HEK293 (cell line): ENCODE measurements at regions not wholly inside any gene's neighbourhood (a gene's known extent, or its start where the extent isn't known, plus 50 kb on each side); places are given as distances from the start of the nearest gene placed in this dataset.

ENCODE experiments used
- CTCF ChIA-PET: fragments of 350-600 bp; formaldehyde crosslinking; extraction: SDS; loops from one replicate; lab custom pipeline; 2021; ENCODE audit warnings: antibody characterized with exemption; lab: Yijun Ruan, JAX
- POLR2A ChIA-PET: fragments of 300-600 bp; formaldehyde crosslinking; extraction: SDS; loops from one replicate; lab custom pipeline; 2020; ENCODE audit warnings: antibody characterized with exemption, inconsistent platforms; lab: Yijun Ruan, JAX
- H3K27ac ChIP-seq: fragments of 200-500 bp; sonication (Bioruptor generic); 2 replicates; pipeline ENCODE4 v1.5.1; 2014; ENCODE audit warnings: low read depth, low read length, control low read depth, inconsistent platforms; ENCODE audit errors: extremely low read depth
- H3K36me3 ChIP-seq, 2 experiments: fragments of 200-500 bp in 1 of 2; sonication (Bioruptor generic) in 1 of 2; 1 replicate in 1 of 2; 2 replicates in 1 of 2; pipeline ENCODE4 v1.5.1; 2014 to 2017; ENCODE audit warnings: inconsistent platforms in 2 of 2, low read length in 2 of 2; ENCODE audit not compliant: control insufficient read depth in 2 of 2, insufficient read depth in 1 of 2
- H3K4me1 ChIP-seq: fragments of 200-500 bp; sonication (Bioruptor generic); 2 replicates; pipeline ENCODE4 v1.5.1; 2014; ENCODE audit warnings: mild to moderate bottlenecking, low read length, inconsistent platforms; ENCODE audit not compliant: control insufficient read depth, insufficient read depth
- H3K4me3 ChIP-seq: 2 replicates; pipeline ENCODE4 v1.5.1; 2011; ENCODE audit warnings: low read depth, mild to moderate bottlenecking, control low read depth, low read length, moderate library complexity
- H3K9me3 ChIP-seq: fragments of 200-500 bp; sonication (Bioruptor generic); 2 replicates; pipeline ENCODE4 v1.5.1; 2014; ENCODE audit warnings: low read depth, low read length, inconsistent platforms; ENCODE audit not compliant: control insufficient read depth, insufficient read depth
- AEBP2 ChIP-seq: fragments of 450-650 bp; formaldehyde crosslinking; IDR thresholded peaks from 2 replicates; pipeline ENCODE4 v1.5.1; 2016; ENCODE audit warnings: missing biosample characterization, missing genetic modification characterization, borderline replicate concordance
- BCL6B ChIP-seq: fragments of 450-650 bp; formaldehyde crosslinking; IDR thresholded peaks from 2 replicates; pipeline ENCODE4 v1.5.1; 2017; ENCODE audit warnings: missing biosample characterization, missing genetic modification characterization
- HOXA7 ChIP-seq: sonication (generic); formaldehyde crosslinking; IDR thresholded peaks from 2 replicates; pipeline ENCODE4 v1.8.1; 2022; ENCODE audit warnings: missing genetic modification reagents, borderline replicate concordance
- HOXC10 ChIP-seq: sonication (generic); formaldehyde crosslinking; IDR thresholded peaks from 2 replicates; pipeline ENCODE4 v1.8.1; 2023; ENCODE audit warnings: mild to moderate bottlenecking, missing genetic modification reagents
- KLF7 ChIP-seq: fragments of 450-650 bp; formaldehyde crosslinking; IDR thresholded peaks from 2 replicates; pipeline ENCODE4 v1.5.1; 2016; ENCODE audit warnings: missing biosample characterization, missing genetic modification characterization, borderline replicate concordance
- OVOL3 ChIP-seq: fragments of 450-650 bp; formaldehyde crosslinking; IDR thresholded peaks from 2 replicates; pipeline ENCODE4 v1.5.1; 2016; ENCODE audit warnings: missing biosample characterization, missing genetic modification characterization
- PRDM1 ChIP-seq: fragments of 450-650 bp; formaldehyde crosslinking; IDR thresholded peaks from 2 replicates; pipeline ENCODE4; 2016; ENCODE audit warnings: missing biosample characterization, missing genetic modification characterization
- PRDM10 ChIP-seq: fragments of 450-650 bp; formaldehyde crosslinking; IDR thresholded peaks from 2 replicates; pipeline ENCODE4 v1.5.1; 2016; ENCODE audit warnings: missing biosample characterization, missing genetic modification characterization
- PRDM4 ChIP-seq: fragments of 450-650 bp; formaldehyde crosslinking; IDR thresholded peaks from 2 replicates; pipeline ENCODE4 v1.5.1; 2017; ENCODE audit warnings: missing biosample characterization, missing genetic modification characterization
- SP3 ChIP-seq: fragments of 450-650 bp; formaldehyde crosslinking; IDR thresholded peaks from 2 replicates; pipeline ENCODE4 v1.5.1; 2016; ENCODE audit warnings: missing biosample characterization, missing genetic modification characterization
- ZBTB1 ChIP-seq: fragments of 450-650 bp; formaldehyde crosslinking; IDR thresholded peaks from 2 replicates; pipeline ENCODE4 v1.5.1; 2016; ENCODE audit warnings: missing biosample characterization, missing genetic modification characterization
- ZBTB49 ChIP-seq: fragments of 450-650 bp; formaldehyde crosslinking; IDR thresholded peaks from 2 replicates; pipeline ENCODE4 v1.5.1; 2016; ENCODE audit warnings: missing biosample characterization, missing genetic modification characterization, low read depth
- ZBTB8A ChIP-seq: fragments of 450-650 bp; formaldehyde crosslinking; IDR thresholded peaks from 2 replicates; pipeline ENCODE4 v1.5.1; 2016; ENCODE audit warnings: missing biosample characterization, missing genetic modification characterization
- ZFP37 ChIP-seq: fragments of 450-650 bp; formaldehyde crosslinking; IDR thresholded peaks from 2 replicates; pipeline ENCODE4 v1.5.1; 2016; ENCODE audit warnings: missing biosample characterization, missing genetic modification characterization
- ZNF10 ChIP-seq: fragments of 450-650 bp; formaldehyde crosslinking; IDR thresholded peaks from 2 replicates; pipeline ENCODE4 v1.5.1; 2017; ENCODE audit warnings: missing biosample characterization, missing genetic modification characterization
- ZNF138 ChIP-seq: fragments of 450-650 bp; formaldehyde crosslinking; IDR thresholded peaks from 2 replicates; pipeline ENCODE4 v1.5.1; 2016; ENCODE audit warnings: missing biosample characterization, missing genetic modification characterization, borderline replicate concordance
- ZNF280C ChIP-seq: fragments of 450-650 bp; formaldehyde crosslinking; IDR thresholded peaks from 2 replicates; pipeline ENCODE4 v1.5.1; 2016; ENCODE audit warnings: missing biosample characterization, missing genetic modification characterization
- ZNF324 ChIP-seq: fragments of 450-650 bp; formaldehyde crosslinking; IDR thresholded peaks from 2 replicates; pipeline ENCODE4 v1.5.1; 2016; ENCODE audit warnings: missing biosample characterization, missing genetic modification characterization
- ZNF426 ChIP-seq: fragments of 450-650 bp; formaldehyde crosslinking; IDR thresholded peaks from 2 replicates; pipeline ENCODE4 v1.5.1; 2017; ENCODE audit warnings: missing biosample characterization, missing genetic modification characterization, mild to moderate bottlenecking, inconsistent platforms, moderate library complexity
- ZNF488 ChIP-seq: fragments of 450-650 bp; formaldehyde crosslinking; IDR thresholded peaks from 2 replicates; pipeline ENCODE4 v1.5.1; 2016; ENCODE audit warnings: missing biosample characterization, missing genetic modification characterization
- ZNF530 ChIP-seq: fragments of 450-650 bp; formaldehyde crosslinking; IDR thresholded peaks from 2 replicates; pipeline ENCODE4 v1.5.1; 2016; ENCODE audit warnings: low read depth, missing biosample characterization, missing genetic modification characterization
- ZNF544 ChIP-seq: fragments of 450-650 bp; formaldehyde crosslinking; IDR thresholded peaks from 2 replicates; pipeline ENCODE4 v1.5.0; 2017; ENCODE audit warnings: missing biosample characterization, missing genetic modification characterization
- ZSCAN23 ChIP-seq: fragments of 450-650 bp; formaldehyde crosslinking; IDR thresholded peaks from 2 replicates; pipeline ENCODE4 v1.5.1; 2016; ENCODE audit warnings: missing biosample characterization, missing genetic modification characterization

GRCh38 chr14:76305268-76305826 is 70.6 kb upstream of the ESRRB start (continued):
- TF ChIP-seq PRDM10 (tag by site-specific recombination) (no peak), ZFP37 (tag by site-specific recombination) (no peak), ZNF544 (tag by site-specific recombination) (no peak), ZNF138 (tag by site-specific recombination) (no peak), ZBTB8A (tag by site-specific recombination) (no peak), ZNF10 (tag by site-specific recombination) (no peak), ZBTB1 (tag by site-specific recombination) (no peak), HOXC10 (CRISPR knock-in tag) (no peak), HOXA7 (no peak), ZBTB49 (tag by site-specific recombination) (no peak), ZNF530 (tag by site-specific recombination) (no peak), ZSCAN23 (tag by site-specific recombination) (no peak)

- no peak overlapping the region for H3K4me3 ChIP-seq
- H3K36me3 ChIP-seq = no peaks in the 10 kb centered on the region
- ChIA-PET CTCF (no interaction called here), POLR2A (no interaction called here)
- no peaks in the 10 kb centered on the region for H3K4me1 ChIP-seq
- no peak overlapping the region for H3K27ac ChIP-seq
- H3K9me3 ChIP-seq = no peaks in the 10 kb centered on the region
- TF ChIP-seq ZNF488 (tag by site-specific recombination) (no peak), BCL6B (tag by site-specific recombination) (no peak), ZNF280C (tag by site-specific recombination) (no peak), AEBP2 (tag by site-specific recombination) (no peak), KLF7 (no peak), PRDM4 (no peak), ZNF426 (tag by site-specific recombination) (no peak), ZNF324 (tag by site-specific recombination) (no peak), HOXA7 (no peak), SP3 (tag by site-specific recombination) (no peak), OVOL3 (tag by site-specific recombination) (no peak), PRDM1 (tag by site-specific recombination) (no peak)
Measured at GRCh38 chr14:76306131-76306530, 69.8 kb upstream of the ESRRB start.
